ENCODE measurements at regions not wholly inside any gene's neighbourhood (a gene's known extent, or its start where the extent isn't known, plus 50 kb on each side); places are given as distances from the start of the nearest gene placed in this dataset.

- Histone ChIP-seq H3K79me2 (ENCODE audit: insufficient read depth, low read length) (no peaks in the 10 kb centered on the region), H3K9me3 (ENCODE audit: low read length) (no peaks in the 10 kb centered on the region), H3K9ac (ENCODE audit: insufficient read depth, low read depth, low read length) (no peak overlapping the region), H2AFZ (ENCODE audit: low read length) (no peak overlapping the region), H3K27me3 (ENCODE audit: control insufficient read depth in 1 of 2, insufficient read depth in 2 of 2, low read length in 2 of 2) (no peaks in the 10 kb centered on the region), H3K4me1 (ENCODE audit: insufficient read depth, low read length) (peaks cover 62% of the 10 kb centered on the region), H3K4me2 (ENCODE audit: low read depth, low read length) (no peak overlapping the region), H3K27ac (ENCODE audit: extremely low read length, insufficient read depth, low read length) (no peak overlapping the region), H3K4me3 (replicated peaks in 1 of 3; ENCODE audit: insufficient read depth in 1 of 3, low read depth in 2 of 3, low read length in 3 of 3) (no peak overlapping the region), H4K20me1 (ENCODE audit: insufficient read depth, low read length) (no peaks in the 10 kb centered on the region), H3K36me3 (replicated peaks in 1 of 2; ENCODE audit: control insufficient read depth in 1 of 2, insufficient read depth in 2 of 2, low read length in 2 of 2) (no peaks in the 10 kb centered on the region)
- no TSS peak for BruUV-seq (replicated peaks)
- ChIA-PET CTCF (ENCODE audit: low intra/inter-chr PET ratio, low total read pairs) (no interaction called here), POLR2A (interaction anchor here (2.5 kb wide), 1 partner anchor 10 kb away, joined by 16 read pairs; no protein-coding TSS in a partner anchor)
- FAIRE-seq (no peak), DNase-seq (ENCODE audit: low spot score) (no peak), ATAC-seq (no peak)
- 28% methylated on average over 3 of the region's 3 CpGs for WGBS (ENCODE audit: low lambda C conversion rate)
- in situ Hi-C loops (cut with HindIII; ENCODE audit: extremely low pct_ligation_motif_present, low pct_unique_long_range_greater_than_20kb) (no loop called here), intact Hi-C loops (cut with micrococcal nuclease; ENCODE audit: unreplicated experiment) (loop anchor here (5.0 kb wide), 1 partner anchor 66 kb away; no protein-coding TSS in a partner anchor)
- TF ChIP-seq AHDC1 (CRISPR knock-in tag; IDR thresholded peaks at IDR 0.05; ENCODE audit: borderline replicate concordance), result 0 out of 2 replicates have a peak, but pooled peaks have one; percentile 23
- TF ChIP-seq ARID2 (CRISPR knock-in tag; IDR thresholded peaks at IDR 0.05; ENCODE audit: borderline replicate concordance), result 0 out of 2 replicates have a peak, but pooled peaks have one; percentile 24
- no peak for TF ChIP-seq E2F1 (CRISPR knock-in tag; IDR thresholded peaks at IDR 0.05)
These were observed 64.4 kb upstream of the BMP2 start for GRCh38 chr20:6703047-6703446.
